ENCODE measurements at regions not wholly inside any gene's neighbourhood (a gene's known extent, or its start where the extent isn't known, plus 50 kb on each side); places are given as distances from the start of the nearest gene placed in this dataset.

DNA sequence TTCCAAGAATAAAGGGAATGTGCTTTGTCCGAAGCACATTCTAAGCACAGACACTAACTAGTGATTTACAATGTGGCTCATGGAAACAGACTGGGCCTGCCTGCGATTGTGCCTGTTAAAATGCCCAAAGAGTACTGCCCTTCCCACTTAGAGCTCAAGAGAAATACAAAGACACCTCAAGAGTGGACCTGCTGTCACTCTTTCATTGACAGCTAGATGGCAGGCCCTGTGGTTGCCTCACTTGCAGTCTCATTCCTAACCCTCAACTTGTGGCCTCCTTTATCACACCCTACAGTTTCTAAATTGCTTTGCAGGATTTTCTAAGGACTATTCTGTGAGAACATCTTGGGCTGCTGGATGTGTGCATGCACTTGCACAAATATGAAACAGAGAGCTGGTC, 331.0 kb upstream of the EMCN start:
- in situ Hi-C loops (cut with MboI; ENCODE audit: low sequenced_read_pairs) = no loop called here
- no TSS peak for BruUV-seq (replicated peaks)
- Histone ChIP-seq H2BK20ac (ENCODE audit: low read depth, low read length) (no peak overlapping the region), H3K4ac (ENCODE audit: low read depth, low read length) (no peak overlapping the region), H3K27ac (ENCODE audit: insufficient read depth, low read length) (no peak overlapping the region), H3K36me3 (ENCODE audit: control insufficient read depth, insufficient read depth, low read length) (no peaks in the 10 kb centered on the region), H4K8ac (ENCODE audit: low read depth in 2 of 2, low read length in 2 of 2) (no peak overlapping the region), H3K56ac (ENCODE audit: extremely low read depth, insufficient read depth, low read length) (no peak overlapping the region), H3K14ac (replicated peaks; ENCODE audit: low read depth, low read length) (no peak overlapping the region), H3K79me1 (ENCODE audit: low read depth in 1 of 2, low read length in 2 of 2) (no peaks in the 10 kb centered on the region), H2BK5ac (ENCODE audit: low read depth, low read length, poor library complexity, severe bottlenecking) (no peak overlapping the region), H4K20me1 (ENCODE audit: insufficient read depth, low read length) (no peaks in the 10 kb centered on the region), H3K18ac (ENCODE audit: low read depth, low read length) (no peak overlapping the region), H3K9me1 (ENCODE audit: insufficient read depth, low read length) (no peaks in the 10 kb centered on the region), H3K27me3 (ENCODE audit: control insufficient read depth, insufficient read depth, low read length) (no peaks in the 10 kb centered on the region), H2AK9ac (replicated peaks; ENCODE audit: low read depth, low read length, poor library complexity) (no peak overlapping the region), H3K4me1 (ENCODE audit: control insufficient read depth, insufficient read depth, low read length) (no peaks in the 10 kb centered on the region), H3K9me3 (ENCODE audit: control insufficient read depth, insufficient read depth, low read length) (no peaks in the 10 kb centered on the region), H3K4me2 (ENCODE audit: low read depth, low read length) (no peak overlapping the region), H2AFZ (replicated peaks; ENCODE audit: low read length, poor library complexity) (no peak overlapping the region), H4K5ac (ENCODE audit: low read depth, low read length) (no peak overlapping the region), H3K9ac (ENCODE audit: low read depth, low read length) (no peak overlapping the region), H3K23ac (ENCODE audit: low read depth, low read length) (no peak overlapping the region), H2BK120ac (ENCODE audit: low read depth, low read length) (no peak overlapping the region), H3K4me3 (ENCODE audit: insufficient read depth, low read depth, low read length) (no peak overlapping the region), H4K91ac (ENCODE audit: insufficient read depth, low read depth, low read length) (no peak overlapping the region), H2AK5ac (ENCODE audit: low read depth, low read length) (no peak overlapping the region), H2BK15ac (ENCODE audit: low read depth, low read length) (no peak overlapping the region)
- CTCF ChIA-PET = no interaction called here
- DNase-seq (no peak), ATAC-seq (ENCODE audit: low read depth) (no peak)
- POLR2A ChIA-PET (ENCODE audit: unreplicated experiment) = no interaction called here
- intact Hi-C loops (cut with micrococcal nuclease) = no loop called here
- dilution Hi-C loops (cut with HindIII; ENCODE audit: low sequenced_read_pairs, unreplicated experiment) = no loop called here
- no peak for TF ChIP-seq RCOR1 (IDR thresholded peaks at IDR 0.05; ENCODE audit: insufficient replicate concordance, low read length)
- TF ChIP-seq MXI1 (IDR thresholded peaks at IDR 0.05; ENCODE audit: borderline replicate concordance, low read depth, low read length) = no peak
- TF ChIP-seq CEBPB (IDR thresholded peaks at IDR 0.05; ENCODE audit: low read depth, low read length) = no peak
- no peak for TF ChIP-seq SMC3 (IDR thresholded peaks at IDR 0.05; ENCODE audit: low read depth, low read length)
- TF ChIP-seq RFX5 (IDR thresholded peaks at IDR 0.05; ENCODE audit: low read depth, low read length) = no peak
- TF ChIP-seq, protein P1, sequence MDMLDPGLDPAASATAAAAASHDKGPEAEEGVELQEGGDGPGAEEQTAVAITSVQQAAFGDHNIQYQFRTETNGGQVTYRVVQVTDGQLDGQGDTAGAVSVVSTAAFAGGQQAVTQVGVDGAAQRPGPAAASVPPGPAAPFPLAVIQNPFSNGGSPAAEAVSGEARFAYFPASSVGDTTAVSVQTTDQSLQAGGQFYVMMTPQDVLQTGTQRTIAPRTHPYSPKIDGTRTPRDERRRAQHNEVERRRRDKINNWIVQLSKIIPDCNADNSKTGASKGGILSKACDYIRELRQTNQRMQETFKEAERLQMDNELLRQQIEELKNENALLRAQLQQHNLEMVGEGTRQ (IDR thresholded peaks at IDR 0.05; ENCODE audit: low read depth, low read length) = no peak
- TF ChIP-seq MAZ (IDR thresholded peaks at IDR 0.05; ENCODE audit: borderline replicate concordance, low read depth, low read length) = no peak
- TF ChIP-seq MAFK (IDR thresholded peaks at IDR 0.05; ENCODE audit: low read depth, low read length) = no peak
- TF ChIP-seq POLR2A (IDR thresholded peaks at IDR 0.05; ENCODE audit: low read depth, low read length) = no peak
- TF ChIP-seq, protein P2, sequence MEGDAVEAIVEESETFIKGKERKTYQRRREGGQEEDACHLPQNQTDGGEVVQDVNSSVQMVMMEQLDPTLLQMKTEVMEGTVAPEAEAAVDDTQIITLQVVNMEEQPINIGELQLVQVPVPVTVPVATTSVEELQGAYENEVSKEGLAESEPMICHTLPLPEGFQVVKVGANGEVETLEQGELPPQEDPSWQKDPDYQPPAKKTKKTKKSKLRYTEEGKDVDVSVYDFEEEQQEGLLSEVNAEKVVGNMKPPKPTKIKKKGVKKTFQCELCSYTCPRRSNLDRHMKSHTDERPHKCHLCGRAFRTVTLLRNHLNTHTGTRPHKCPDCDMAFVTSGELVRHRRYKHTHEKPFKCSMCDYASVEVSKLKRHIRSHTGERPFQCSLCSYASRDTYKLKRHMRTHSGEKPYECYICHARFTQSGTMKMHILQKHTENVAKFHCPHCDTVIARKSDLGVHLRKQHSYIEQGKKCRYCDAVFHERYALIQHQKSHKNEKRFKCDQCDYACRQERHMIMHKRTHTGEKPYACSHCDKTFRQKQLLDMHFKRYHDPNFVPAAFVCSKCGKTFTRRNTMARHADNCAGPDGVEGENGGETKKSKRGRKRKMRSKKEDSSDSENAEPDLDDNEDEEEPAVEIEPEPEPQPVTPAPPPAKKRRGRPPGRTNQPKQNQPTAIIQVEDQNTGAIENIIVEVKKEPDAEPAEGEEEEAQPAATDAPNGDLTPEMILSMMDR (conservative IDR thresholded peaks at IDR 0.05; ENCODE audit: low read depth, low read length) = no peak
- no CpG with 5 or more reads among the region's 2 CpGs for WGBS, 2 experiments (ENCODE audit: extremely low coverage in 2 of 2, insufficient read length in 1 of 2)

All from IMR-90 (cell line).